Dermis blood vessel endothelial cell (primary cell): ENCODE measurements at regions not wholly inside any gene's neighbourhood (a gene's known extent, or its start where the extent isn't known, plus 50 kb on each side); places are given as distances from the start of the nearest gene placed in this dataset.
"Not testable (repeated sequence)": the region's sequence is repeated elsewhere in the genome, so short reads cannot be mapped to it uniquely, and the experiment has no call there.

Experiments used
- DNase-seq: peaks from one replicate; pipeline ENCODE4 v3.0.0; 2010

- no peak for DNase-seq
These were observed 393.7 kb upstream of the GRM7 start for GRCh38 chr3:6467186-6467585.

GRCh38 chr3:6468589-6468988, 392.3 kb upstream of the GRM7 start:
- no peak for DNase-seq

GRCh38 chr3:6471744-6472143, 389.2 kb upstream of the GRM7 start:
- DNase-seq, result no peak

GRCh38 chr3:6490487-6491327, 370.2 kb upstream of the GRM7 start:
- not testable (repeated sequence) for DNase-seq

DNA sequence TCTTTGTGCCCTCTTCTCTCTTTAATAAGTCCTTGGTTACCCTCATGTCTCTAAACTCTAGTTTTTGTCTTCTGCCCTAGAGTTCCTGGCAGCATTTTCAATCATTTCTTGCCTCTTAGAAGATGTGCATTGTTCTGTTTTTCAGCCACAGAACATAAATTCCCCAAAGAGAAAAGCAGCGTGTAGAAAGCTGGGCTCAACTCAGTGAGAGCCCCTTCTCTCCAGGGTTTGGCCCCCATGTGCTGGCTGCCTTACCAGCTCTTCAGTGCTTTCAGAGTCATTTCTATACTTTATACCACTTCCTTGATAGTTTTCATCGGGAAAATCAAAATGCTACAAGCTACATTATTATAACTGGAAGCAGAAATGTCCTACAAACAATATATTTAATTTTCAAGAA, 369.1 kb upstream of the GRM7 start:
- no peak for DNase-seq

GRCh38 chr3:6492306-6492705, 368.6 kb upstream of the GRM7 start:
- DNase-seq, result no peak

DNA sequence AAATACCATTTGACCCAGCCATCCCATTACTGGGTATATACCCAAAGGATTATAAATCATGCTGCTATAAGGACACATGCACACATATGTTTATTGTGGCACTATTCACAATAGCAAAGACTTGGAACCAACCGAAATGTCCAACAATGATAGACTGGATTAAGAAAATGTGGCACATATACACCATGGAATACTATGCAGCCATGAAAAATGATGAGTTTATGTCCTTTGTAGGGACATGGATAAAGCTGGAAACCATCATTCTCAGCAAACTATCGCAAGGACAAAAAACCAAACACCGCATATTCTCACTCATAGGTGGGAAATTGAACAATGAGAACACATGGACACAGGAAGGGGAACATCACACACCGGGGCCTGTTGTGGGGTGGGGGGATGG, 362.0 kb upstream of the GRM7 start:
- not testable (repeated sequence) for DNase-seq

- no peak for DNase-seq
These were observed 356.6 kb upstream of the GRM7 start for GRCh38 chr3:6504347-6504746.

DNA sequence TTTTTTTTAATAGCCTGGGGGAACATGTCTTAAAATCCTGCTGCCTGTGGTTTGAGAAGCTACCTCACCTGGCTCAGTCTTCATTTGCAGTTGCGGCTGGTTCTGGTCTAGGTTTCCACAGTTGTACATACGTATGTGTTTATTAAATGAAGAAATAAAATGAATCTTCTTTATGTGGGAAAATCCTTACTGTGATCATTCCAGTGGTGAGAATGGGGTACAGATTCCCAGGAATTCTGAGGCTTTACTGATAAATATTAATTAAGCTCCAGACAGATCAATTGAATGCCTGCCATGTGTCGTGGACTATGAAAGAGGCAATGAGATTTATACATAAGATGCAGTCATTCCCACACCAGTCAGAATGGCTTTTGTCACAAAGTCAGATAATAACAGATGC, 356.1 kb upstream of the GRM7 start:
- DNase-seq, result no peak

DNA sequence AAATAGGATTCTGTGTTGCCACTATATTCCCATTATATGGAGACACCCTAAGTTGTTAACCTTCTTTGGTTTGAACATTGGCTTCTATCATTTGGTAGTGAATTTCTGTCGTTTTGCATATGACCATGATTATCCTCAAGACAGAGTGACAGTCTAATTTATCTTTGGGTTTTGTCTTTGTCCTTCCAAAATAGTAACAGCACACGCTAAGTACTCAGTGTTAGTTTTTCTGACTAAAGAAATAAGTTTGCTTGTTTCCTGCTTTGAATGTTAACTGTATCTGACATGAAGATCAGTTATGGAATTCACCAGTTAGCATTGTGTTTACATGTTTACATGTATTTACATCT, 352.5 kb upstream of the GRM7 start:
- DNase-seq, result no peak

- no peak for DNase-seq
These were observed 351.3 kb upstream of the GRM7 start for GRCh38 chr3:6509576-6509975.

GRCh38 chr3:6510713-6511112, 350.2 kb upstream of the GRM7 start:
- no peak for DNase-seq

DNA sequence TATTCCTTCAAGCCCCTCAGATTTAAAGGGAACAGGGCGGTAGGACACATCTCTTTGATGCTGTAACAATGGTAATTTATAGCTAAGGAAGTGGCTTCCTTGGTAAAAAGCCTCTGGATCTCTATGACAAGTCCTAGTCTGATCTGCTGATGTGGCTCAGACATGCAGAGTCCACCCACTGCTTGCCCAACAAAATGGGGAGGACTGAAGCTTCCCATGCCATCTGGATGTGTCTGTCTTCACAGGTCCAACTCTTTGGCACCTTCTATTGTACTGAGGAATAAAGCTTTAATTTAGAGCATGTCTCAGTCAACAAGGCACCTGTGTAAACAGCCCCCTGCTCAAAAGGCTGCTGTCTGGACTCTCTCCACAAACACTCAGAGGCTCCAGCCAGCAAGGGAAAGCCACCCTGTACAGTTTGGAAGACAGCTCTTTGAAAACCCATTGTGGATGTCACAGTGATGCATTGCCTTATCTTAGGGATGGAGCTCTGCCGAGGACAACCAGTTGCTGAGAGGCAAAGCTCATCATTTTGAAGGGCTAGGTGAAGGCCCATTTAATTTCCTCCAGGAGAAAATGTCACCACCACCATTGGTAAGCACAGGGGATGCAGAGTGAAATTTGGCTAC, 348.6 kb upstream of the GRM7 start:
- DNase-seq, result no peak

DNA sequence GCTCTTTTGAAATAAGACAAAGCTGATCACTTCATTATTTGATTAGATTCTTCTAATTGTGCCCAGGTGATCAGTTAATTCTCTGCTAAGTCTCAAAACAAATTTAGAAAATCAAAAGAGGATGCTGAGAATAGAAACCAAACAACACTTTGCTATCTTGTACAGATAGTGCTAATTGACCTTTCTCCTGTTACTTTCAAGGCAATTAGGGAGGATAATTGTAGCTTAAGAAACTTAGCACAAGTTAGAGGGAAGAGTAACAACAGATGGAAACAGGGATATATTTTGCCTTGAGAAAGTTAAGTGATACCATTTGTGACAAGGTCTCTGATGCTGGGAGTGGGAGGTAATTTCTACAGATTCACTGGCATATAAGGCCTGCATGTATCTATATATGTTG, 344.8 kb upstream of the GRM7 start:
- DNase-seq, result no peak

- DNase-seq, result no peak
These were observed 344.2 kb upstream of the GRM7 start for GRCh38 chr3:6516694-6517093.

GRCh38 chr3:6518709-6519345, 342.1 kb upstream of the GRM7 start:
- no peak for DNase-seq

DNA sequence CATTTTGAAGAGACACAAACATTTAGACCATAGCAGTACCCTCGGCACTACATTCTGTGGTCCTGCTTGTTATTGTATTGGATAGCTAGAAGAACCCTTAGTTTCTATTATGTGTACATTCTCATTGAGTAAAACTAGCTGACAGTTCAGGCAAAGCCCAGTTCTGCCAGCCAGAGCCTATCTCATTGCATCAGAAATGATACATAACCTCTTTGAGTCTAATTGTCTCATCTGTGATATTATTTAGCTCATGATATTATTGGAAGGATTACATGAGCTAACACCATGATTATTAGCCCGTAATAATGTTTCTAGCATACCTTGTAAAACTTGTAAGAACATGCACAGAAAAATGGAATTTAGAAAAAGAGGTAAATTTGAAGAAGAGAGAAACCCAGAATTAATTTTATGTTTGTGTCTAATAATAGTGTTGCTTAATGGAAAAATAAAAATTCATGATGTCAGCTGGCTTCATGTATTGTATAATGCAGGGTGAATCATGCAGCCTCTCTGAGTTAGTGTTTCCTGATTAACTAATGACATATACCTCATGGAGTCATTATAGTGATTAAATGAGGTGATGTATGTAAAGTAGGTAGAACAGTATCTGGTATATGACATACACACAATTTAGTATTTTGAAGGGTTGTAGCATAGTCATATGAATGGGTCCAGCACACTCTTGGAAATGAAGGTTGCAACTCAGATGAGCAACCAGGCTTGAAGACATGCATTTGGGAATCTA, 339.4 kb upstream of the GRM7 start:
- DNase-seq, result no peak

GRCh38 chr3:6522191-6522590, 338.7 kb upstream of the GRM7 start:
- DNase-seq, result no peak

- no peak for DNase-seq
These were observed 337.9 kb upstream of the GRM7 start for GRCh38 chr3:6523043-6523442.

DNA sequence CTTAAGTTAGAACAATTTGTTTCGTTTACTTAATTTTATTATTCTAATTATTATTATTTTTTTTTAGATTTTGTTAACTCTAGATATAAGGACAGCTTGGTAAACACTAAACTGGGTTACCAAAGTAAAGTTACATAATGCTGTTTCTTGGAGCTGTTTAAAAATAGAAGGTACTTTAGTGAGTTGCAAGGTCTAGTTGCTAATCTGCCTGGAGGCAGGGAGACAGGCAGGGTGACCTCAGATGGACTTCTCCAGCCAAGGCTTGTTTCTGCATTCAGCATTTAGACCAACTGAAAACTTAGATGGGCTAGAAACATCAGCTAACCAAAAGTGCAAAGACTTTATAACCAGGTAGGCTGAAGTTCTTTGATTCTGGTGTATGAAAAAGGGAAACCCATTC, 336.4 kb upstream of the GRM7 start:
- no peak for DNase-seq

GRCh38 chr3:6526321-6526720, 334.6 kb upstream of the GRM7 start:
- no peak for DNase-seq

GRCh38 chr3:6526861-6527260, 334.1 kb upstream of the GRM7 start:
- no peak for DNase-seq

DNA sequence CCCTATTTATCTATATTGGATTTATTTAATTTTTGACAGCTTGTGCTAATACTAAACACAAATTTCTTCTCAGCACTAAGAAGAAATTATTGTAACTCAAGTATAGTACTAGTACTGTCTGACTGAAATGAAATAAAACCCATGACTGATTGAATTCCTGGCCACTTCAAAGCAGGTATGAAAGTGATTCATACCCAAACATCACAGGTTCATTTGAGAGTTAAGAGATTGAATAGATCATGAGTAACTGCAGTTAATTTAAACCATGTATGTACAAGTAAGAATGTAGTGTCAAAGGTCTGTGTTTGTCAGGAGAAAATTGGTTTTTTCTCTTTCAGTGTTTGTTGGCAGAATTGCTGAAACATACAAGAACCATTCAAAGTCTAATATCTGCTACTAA, 332.0 kb upstream of the GRM7 start:
- no peak for DNase-seq
